PC-9 (cell line): ENCODE measurements at regions not wholly inside any gene's neighbourhood (a gene's known extent, or its start where the extent isn't known, plus 50 kb on each side); places are given as distances from the start of the nearest gene placed in this dataset.

Experiments used
- BruUV-seq: library from RNA; stranded (reverse); fragments of 400-500 nt; replicated peaks from 2 replicates; lab custom pipeline; 2021; lab: Mats Ljungman, UMichigan
- CTCF ChIA-PET: fragments of 300-600 bp; sonication (Branson Sonifier 250); formaldehyde crosslinking; loops from one replicate; lab custom pipeline; 2022; ENCODE audit warnings: antibody characterized with exemption; lab: Charles Lee
- POLR2A ChIA-PET: fragments of 300-600 bp; sonication (Branson Sonifier 250); formaldehyde crosslinking; loops from one replicate; lab custom pipeline; 2022; ENCODE audit warnings: antibody characterized with exemption; ENCODE audit not compliant: unreplicated experiment; lab: Charles Lee
- DNase-seq, 2 experiments: peaks; one replicate each; pipeline versions ENCODE4 v3.0.0 to v3.0.0-alpha.2; 2015 to 2022; ENCODE audit warnings: mixed read lengths in 1 of 2
- H2AFZ ChIP-seq: fragments of 200-600 bp; sonication (generic); 2 replicates; pipeline ENCODE4 v1.8.1; 2017; ENCODE audit warnings: antibody characterized with exemption
- H3F3A ChIP-seq: fragments of 200-600 bp; sonication (generic); 2 replicates; pipeline ENCODE4 v1.8.1; 2017; ENCODE audit warnings: antibody characterized with exemption, mild to moderate bottlenecking, low read depth; ENCODE audit not compliant: insufficient read depth
- H3K27ac ChIP-seq: fragments of 200-600 bp; sonication (generic); 2 replicates; pipeline ENCODE4 v1.6.1; 2016; ENCODE audit warnings: mixed run types
- H3K27me3 ChIP-seq: fragments of 200-600 bp; sonication (generic); 2 replicates; pipeline ENCODE4 v1.6.1; 2016; ENCODE audit warnings: low read depth, mixed run types; ENCODE audit not compliant: insufficient read depth
- H3K36me3 ChIP-seq: fragments of 200-600 bp; sonication (generic); 2 replicates; pipeline ENCODE4 v1.6.1; 2016; ENCODE audit warnings: low read depth, mixed run types
- H3K4me1 ChIP-seq: fragments of 200-600 bp; sonication (generic); replicated peaks from 2 replicates; pipeline ENCODE4 v1.6.1; 2016; ENCODE audit warnings: mixed run types; ENCODE audit not compliant: insufficient read depth
- H3K4me2 ChIP-seq: fragments of 200-600 bp; sonication (generic); 2 replicates; pipeline ENCODE4 v1.6.1; 2017; ENCODE audit warnings: mixed run types
- H3K4me3 ChIP-seq: fragments of 200-600 bp; sonication (generic); 2 replicates; pipeline ENCODE4 v1.6.1; 2016; ENCODE audit warnings: mixed run types
- H3K79me2 ChIP-seq: fragments of 200-600 bp; sonication (generic); 2 replicates; pipeline ENCODE4 v1.6.1; 2017; ENCODE audit warnings: low read depth, mixed run types
- H3K9me2 ChIP-seq: fragments of 200-600 bp; sonication (generic); 2 replicates; pipeline ENCODE4 v1.8.1; 2017; ENCODE audit warnings: mild to moderate bottlenecking; ENCODE audit not compliant: insufficient read depth
- H3K9me3 ChIP-seq: fragments of 200-600 bp; sonication (generic); 2 replicates; pipeline ENCODE4 v1.8.1; 2016; ENCODE audit warnings: low read depth; ENCODE audit not compliant: insufficient read depth
- H4K20me1 ChIP-seq: fragments of 200-600 bp; sonication (generic); 2 replicates; pipeline ENCODE4 v1.8.1; 2017; ENCODE audit not compliant: insufficient read depth
- CTCF ChIP-seq: fragments of 200-600 bp; sonication (generic); conservative IDR thresholded peaks from 2 replicates; pipeline ENCODE4 v1.6.1; 2017; ENCODE audit warnings: mixed run types, antibody characterized with exemption, mild to moderate bottlenecking, moderate library complexity
- EZH2 ChIP-seq: fragments of 200-600 bp; sonication (generic); IDR thresholded peaks from 2 replicates; pipeline ENCODE4 v1.8.0; 2017; ENCODE audit warnings: antibody characterized with exemption, low read depth
- intact Hi-C: fragments of 100-400 bp; cut with micrococcal nuclease; formaldehyde crosslinking; loops from one replicate; pipeline ENCODE4 v1.10.0; 2022; ENCODE audit not compliant: unreplicated experiment

- DNase-seq, result peak in 1 of 2 experiments; percentile 46
- CTCF ChIA-PET, result no interaction called here
- no TSS peak for BruUV-seq
Observed at GRCh38 chr7:145633513-145633912, 483.1 kb upstream of the CNTNAP2 start.

DNA sequence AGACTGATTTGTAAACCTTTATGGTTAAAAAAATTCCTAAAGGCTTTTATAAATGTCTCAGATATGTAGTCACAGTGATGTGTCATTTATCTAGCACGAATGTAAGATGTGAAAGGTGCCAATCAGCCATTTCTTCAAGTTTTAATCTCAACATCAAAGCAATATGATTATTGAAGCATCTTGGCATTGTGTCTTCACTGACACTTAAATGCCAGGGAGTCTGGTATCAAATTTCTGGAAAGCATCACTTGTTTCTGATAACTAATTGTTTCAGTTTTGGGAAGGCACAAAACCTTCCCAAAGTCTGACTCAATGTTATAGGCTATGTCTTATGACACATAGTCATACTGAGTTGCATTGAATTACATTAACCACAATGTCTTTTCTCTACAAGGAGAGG lies 492.0 kb upstream of the CNTNAP2 start:
- CTCF ChIA-PET, result no interaction called here
- no peak overlapping the region for H3K4me2 ChIP-seq
- TF ChIP-seq CTCF, result no peak
- no peak for TF ChIP-seq EZH2
- H3K9me2 ChIP-seq, result no peaks in the 10 kb centered on the region
- H4K20me1 ChIP-seq, result no peaks in the 10 kb centered on the region
- intact Hi-C loops, result no loop called here
- H3K27me3 ChIP-seq, result no peaks in the 10 kb centered on the region
- H3F3A ChIP-seq, result no peaks in the 10 kb centered on the region
- peak overlapping the region; percentile 61 for H3K27ac ChIP-seq
- BruUV-seq, result no TSS peak
- DNase-seq, result peak in 1 of 2 experiments; percentile 33
- H2AFZ ChIP-seq, result 0 out of 2 replicates have a peak overlapping the region, but pooled peaks have one; percentile 35
- H3K9me3 ChIP-seq, result 0 out of 2 replicates have a peak, but pooled peaks cover 4% of the 10 kb centered on the region
- H3K79me2 ChIP-seq, result no peaks in the 10 kb centered on the region
- POLR2A ChIA-PET, result no interaction called here
- H3K4me3 ChIP-seq, result no peak overlapping the region
- no peaks in the 10 kb centered on the region for H3K36me3 ChIP-seq
- peaks cover 8% of the 10 kb centered on the region; the same call in 1 of the 2 replicates for H3K4me1 ChIP-seq

More at GRCh38 chr7:145633513-145633912, 483.1 kb upstream of the CNTNAP2 start:
- no peak overlapping the region for H3K4me3 ChIP-seq
- no peaks in the 10 kb centered on the region for H4K20me1 ChIP-seq
- H3K36me3 ChIP-seq, result no peaks in the 10 kb centered on the region
- no peaks in the 10 kb centered on the region for H3K27me3 ChIP-seq
- 0 out of 2 replicates have a peak overlapping the region, but pooled peaks have one; percentile 14 for H3K4me2 ChIP-seq
- H3K27ac ChIP-seq, result peak overlapping the region; percentile 38; the same call in 1 of the 2 replicates
- H3K4me1 ChIP-seq, result peaks cover 12% of the 10 kb centered on the region
- H3K9me2 ChIP-seq, result no peaks in the 10 kb centered on the region
- peaks cover 7% of the 10 kb centered on the region; the same call in 1 of the 2 replicates for H3K9me3 ChIP-seq
- intact Hi-C loops, result loop anchor here (1.0 kb wide), 1 partner anchor 31 kb away; no protein-coding TSS in a partner anchor
- no peaks in the 10 kb centered on the region for H3K79me2 ChIP-seq
- POLR2A ChIA-PET, result no interaction called here
- no peaks in the 10 kb centered on the region for H3F3A ChIP-seq
- no peak overlapping the region for H2AFZ ChIP-seq
- TF ChIP-seq EZH2, result no peak
- no peak for TF ChIP-seq CTCF

GRCh38 chr7:145605963-145606362 lies 510.6 kb upstream of the CNTNAP2 start:
- POLR2A ChIA-PET, result no interaction called here
- no peak for DNase-seq
- no TSS peak for BruUV-seq
- Histone ChIP-seq H3K79me2 (no peaks in the 10 kb centered on the region), H3K9me3 (peaks cover 10% of the 10 kb centered on the region), H3K4me1 (0 out of 2 replicates have a peak, but pooled peaks cover under 1% of the 10 kb centered on the region), H3K36me3 (no peaks in the 10 kb centered on the region), H2AFZ (no peak overlapping the region), H3F3A (no peaks in the 10 kb centered on the region), H3K4me2 (no peak overlapping the region), H3K9me2 (no peaks in the 10 kb centered on the region), H4K20me1 (no peaks in the 10 kb centered on the region), H3K4me3 (no peak overlapping the region), H3K27ac (no peak overlapping the region), H3K27me3 (no peaks in the 10 kb centered on the region)
- intact Hi-C loops, result no loop called here
- CTCF ChIA-PET, result no interaction called here
- TF ChIP-seq CTCF (no peak), EZH2 (no peak)
